HepG2 (cell line): ENCODE measurements at regions not wholly inside any gene's neighbourhood (a gene's known extent, or its start where the extent isn't known, plus 50 kb on each side); places are given as distances from the start of the nearest gene placed in this dataset.

Experiments
- ATAC-seq: fragments of 200-7000 bp; cut with Tn5 transposase; 3 replicates; pipeline ENCODE4 v1.9.1; 2020; ENCODE audit warnings: mild to moderate bottlenecking, moderate library complexity
- BruUV-seq: library from RNA; stranded (reverse); fragments of 400-500 nt; replicated peaks from 2 replicates; lab custom pipeline; 2021; lab: Mats Ljungman, UMichigan
- CTCF ChIA-PET: fragments of 300-600 bp; formaldehyde crosslinking; extraction: SDS; loops from one replicate; lab custom pipeline; 2021; ENCODE audit warnings: low total read pairs, inconsistent platforms, low intra/inter-chr PET ratio; lab: Yijun Ruan, JAX
- POLR2A ChIA-PET: fragments of 350-600 bp; sonication (Branson Sonifier 250); formaldehyde crosslinking; loops from one replicate; lab custom pipeline; 2020; ENCODE audit warnings: antibody characterized with exemption, inconsistent platforms; lab: Yijun Ruan, JAX
- DNase-seq: peaks from one replicate; pipeline ENCODE4 v3.0.0-alpha.2; 2015; ENCODE audit warnings: low spot score
- FAIRE-seq: peaks from 3 replicates; lab custom pipeline; 2011; peaks lifted over from hg19 to GRCh38; lab: Jason Lieb, UNC
- H2AFZ ChIP-seq: one replicate; pipeline ENCODE4 v1.6.1; 2011; ENCODE audit warnings: low read length, inconsistent platforms
- H3K27ac ChIP-seq: fragments of 300-600 bp; 3 replicates; pipeline ENCODE4 v1.8.0; 2011; ENCODE audit warnings: mixed run types, mild to moderate bottlenecking, mixed read lengths, low read length, inconsistent platforms; ENCODE audit not compliant: insufficient read depth; ENCODE audit errors: extremely low read length
- H3K27me3 ChIP-seq, 2 experiments: fragments of 200-600 bp in 1 of 2; 2 replicates in 1 of 2; 3 replicates in 1 of 2; pipeline versions ENCODE4 v1.6.0 to v1.8.0; 2011; ENCODE audit warnings: low read length in 2 of 2, mild to moderate bottlenecking in 2 of 2, moderate library complexity in 2 of 2, inconsistent platforms in 1 of 2; ENCODE audit not compliant: insufficient read depth in 2 of 2, control insufficient read depth in 1 of 2
- H3K36me3 ChIP-seq, 2 experiments: fragments of 200-600 bp in 1 of 2; replicated peaks in 1 of 2; 2 replicates in 1 of 2; 3 replicates in 1 of 2; pipeline versions ENCODE4 v1.5.1 to v1.8.0; 2011; ENCODE audit warnings: low read length in 2 of 2, inconsistent platforms in 1 of 2; ENCODE audit not compliant: insufficient read depth in 2 of 2, control insufficient read depth in 1 of 2
- H3K4me1 ChIP-seq: 2 replicates; pipeline ENCODE4 v1.5.1; 2012; ENCODE audit warnings: low read length, inconsistent platforms; ENCODE audit not compliant: insufficient read depth
- H3K4me2 ChIP-seq: 2 replicates; pipeline ENCODE4 v1.6.0; 2011; ENCODE audit warnings: low read depth, low read length, inconsistent platforms
- H3K4me3 ChIP-seq, 3 experiments: fragments of 200-600 bp in 1 of 3; sonication (generic), shearing (Covaris generic) in 1 of 3; replicated peaks in 1 of 3; 2 replicates each; pipeline ENCODE4 v1.5.1; 2011 to 2016; ENCODE audit warnings: low read length in 3 of 3, inconsistent platforms in 2 of 3, low read depth in 2 of 3, mild to moderate bottlenecking in 2 of 3, control low read depth in 1 of 3, mixed read lengths in 1 of 3; ENCODE audit not compliant: insufficient read depth in 1 of 3
- H3K79me2 ChIP-seq: one replicate; pipeline ENCODE4 v1.6.1; 2011; ENCODE audit warnings: low read length, inconsistent platforms; ENCODE audit not compliant: insufficient read depth
- H3K9ac ChIP-seq: 2 replicates; pipeline ENCODE4 v1.6.0; 2011; ENCODE audit warnings: mild to moderate bottlenecking, low read depth, low read length, inconsistent platforms; ENCODE audit not compliant: insufficient read depth
- H3K9me3 ChIP-seq: 2 replicates; pipeline ENCODE4 v1.5.1; 2012; ENCODE audit warnings: mild to moderate bottlenecking, low read length
- H4K20me1 ChIP-seq: 2 replicates; pipeline ENCODE4 v1.6.0; 2011; ENCODE audit warnings: inconsistent platforms, mild to moderate bottlenecking, low read length, moderate library complexity; ENCODE audit not compliant: insufficient read depth
- ATF7 ChIP-seq, 2 experiments: fragments of 450-650 bp in 1 of 2; sonication (generic) in 1 of 2; formaldehyde crosslinking in 1 of 2; IDR thresholded peaks; 2 replicates each; pipeline versions ENCODE4 v1.4.0 to v1.6.1; 2016 to 2020; ENCODE audit warnings: antibody characterized with exemption in 1 of 2, mild to moderate bottlenecking in 1 of 2, missing genetic modification reagents in 1 of 2
- CREB1 ChIP-seq, 2 experiments: fragments of 450-650 bp in 1 of 2; IDR thresholded peaks; 2 replicates each; pipeline ENCODE4 v1.6.1; 2016 to 2017; ENCODE audit warnings: control low read depth in 1 of 2, mild to moderate bottlenecking in 1 of 2, missing compliant biosample characterization in 1 of 2, missing genetic modification characterization in 1 of 2
- KAT2B ChIP-seq: fragments of 150-350 bp; IDR thresholded peaks from 2 replicates; pipeline ENCODE4 v1.6.1; 2014; ENCODE audit warnings: low read depth, low read length, borderline replicate concordance
- MNT ChIP-seq: fragments of 450-650 bp; IDR thresholded peaks from 2 replicates; pipeline ENCODE4 v1.6.1; 2016
- NFAT5 ChIP-seq: sonication (generic); formaldehyde crosslinking; IDR thresholded peaks from 2 replicates; pipeline ENCODE4 v1.4.0; 2020; ENCODE audit warnings: missing genetic modification reagents
- SAP130 ChIP-seq: IDR thresholded peaks from 2 replicates; pipeline ENCODE4 v1.6.1; 2016; ENCODE audit warnings: low read depth
- YEATS2 ChIP-seq: sonication (generic); formaldehyde crosslinking; IDR thresholded peaks from 2 replicates; pipeline ENCODE4 v1.4.0; 2020; ENCODE audit warnings: missing genetic modification reagents, borderline replicate concordance
- ZNF326 ChIP-seq: sonication (generic); formaldehyde crosslinking; IDR thresholded peaks from 2 replicates; pipeline ENCODE4 v1.4.0; 2020; ENCODE audit warnings: missing genetic modification reagents, borderline replicate concordance
- ZNF484 ChIP-seq: sonication (generic); formaldehyde crosslinking; IDR thresholded peaks from 2 replicates; pipeline ENCODE4 v1.5.1; 2020; ENCODE audit warnings: mild to moderate bottlenecking, low read depth, missing genetic modification reagents, borderline replicate concordance
- WGBS: methylation state at CpG from one replicate; pipeline ENCODE4 v1.1.6; 2017; ENCODE audit warnings: low lambda C conversion rate; 5-methylcytosine and 5-hydroxymethylcytosine counted together
- in situ Hi-C: cut with HindIII; loops from 2 replicates; pipeline ENCODE4 v1.10.0; 2017; ENCODE audit warnings: low pct_unique_long_range_greater_than_20kb; ENCODE audit not compliant: extremely low pct_ligation_motif_present
- intact Hi-C: fragments of 100-400 bp; cut with micrococcal nuclease; formaldehyde crosslinking; loops from one replicate; pipeline ENCODE4 v1.10.0; 2022; ENCODE audit not compliant: unreplicated experiment

- DNase-seq (no peak), ATAC-seq (no peak), FAIRE-seq (no peak)
- Histone ChIP-seq H3K4me2 (no peak overlapping the region), H3K27ac (no peak overlapping the region), H3K4me3 (no peak overlapping the region), H3K4me1 (no peaks in the 10 kb centered on the region), H3K27me3 (no peaks in the 10 kb centered on the region), H2AFZ (no peak overlapping the region), H3K9me3 (no peaks in the 10 kb centered on the region)
- in situ Hi-C loops (loop anchor here (25.0 kb wide), 1 partner anchor 492 kb away; the partner anchor contains the start of gene CDH2), intact Hi-C loops (no loop called here)
- ChIA-PET CTCF (no interaction called here), POLR2A (no interaction called here)
- TF ChIP-seq SAP130 (CRISPR knock-in tag): no peak
- TF ChIP-seq ZNF326 (CRISPR knock-in tag): no peak
- TF ChIP-seq ZNF484: no peak
- peak; percentile 47 for TF ChIP-seq MNT
- TF ChIP-seq YEATS2 (CRISPR knock-in tag): no peak
- no peak for TF ChIP-seq NFAT5
- no peak for TF ChIP-seq KAT2B
- peak; percentile 67 for TF ChIP-seq CREB1 (IDR thresholded peaks at IDR 0.05)
- no peak for TF ChIP-seq CREB1 (CRISPR knock-in tag; IDR thresholded peaks at IDR 0.05)
- peak; percentile 93 for TF ChIP-seq ATF7 (IDR thresholded peaks at IDR 0.05)
- TF ChIP-seq ATF7 (CRISPR knock-in tag; IDR thresholded peaks at IDR 0.05): no peak
- TF ChIP-seq, all 625 proteins: peak for 3
- Histone ChIP-seq H3K36me3 (no peaks in the 10 kb centered on the region), H3K79me2 (no peaks in the 10 kb centered on the region), H3K9ac (no peak overlapping the region), H4K20me1 (no peaks in the 10 kb centered on the region)
- 22% methylated on average over 4 of the region's 4 CpGs for WGBS
- BruUV-seq: no TSS peak
These were observed 481.4 kb downstream of the CDH2 start for GRCh38 chr18:27695503-27695902.
